Limb (tissue), 2 donors: ENCODE measurements at regions not wholly inside any gene's neighbourhood (a gene's known extent, or its start where the extent isn't known, plus 50 kb on each side); places are given as distances from the start of the nearest gene placed in this dataset.
"Not testable (repeated sequence)": the region's sequence is repeated elsewhere in the genome, so short reads cannot be mapped to it uniquely, and the experiment has no call there.

Source experiments
- DNase-seq, 2 donors: peaks; one replicate each; pipeline ENCODE4 v3.0.0-alpha.2; 2016; ENCODE audit errors: extremely low spot score in 2 of 2

DNA sequence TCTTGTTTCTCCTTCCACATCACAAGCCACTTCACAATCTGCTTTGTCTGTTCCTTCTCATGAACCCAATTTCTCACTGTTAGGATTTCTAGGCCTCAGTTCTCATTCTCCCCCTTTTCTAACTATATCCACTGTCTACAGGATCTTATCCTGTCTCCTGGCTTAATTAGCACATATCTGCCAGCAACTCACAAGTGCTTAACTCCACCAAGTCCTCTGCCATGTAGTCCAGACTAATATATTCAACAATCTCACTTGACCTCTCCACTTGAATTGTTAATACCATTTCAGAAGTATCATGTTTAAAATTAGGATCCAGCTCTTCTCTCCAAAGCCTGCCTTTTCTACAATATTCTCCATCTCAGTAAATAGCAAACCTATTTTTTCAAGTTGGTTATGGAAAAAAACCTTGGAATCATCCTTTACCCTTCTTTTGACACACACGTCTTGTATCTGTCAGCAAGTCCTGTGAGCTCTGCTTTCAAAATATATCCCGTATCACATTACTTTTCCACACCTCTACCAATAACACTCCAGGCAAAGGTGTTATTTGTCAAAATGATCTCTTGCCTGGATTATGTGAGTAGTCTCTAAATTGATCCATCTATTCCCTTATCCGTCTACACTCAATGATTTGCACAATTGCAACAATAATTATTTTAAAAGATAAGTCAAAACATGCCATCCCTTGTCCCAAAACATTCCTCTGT lies 127.2 kb upstream of the SLIT2 start:
- no peak for DNase-seq

DNA sequence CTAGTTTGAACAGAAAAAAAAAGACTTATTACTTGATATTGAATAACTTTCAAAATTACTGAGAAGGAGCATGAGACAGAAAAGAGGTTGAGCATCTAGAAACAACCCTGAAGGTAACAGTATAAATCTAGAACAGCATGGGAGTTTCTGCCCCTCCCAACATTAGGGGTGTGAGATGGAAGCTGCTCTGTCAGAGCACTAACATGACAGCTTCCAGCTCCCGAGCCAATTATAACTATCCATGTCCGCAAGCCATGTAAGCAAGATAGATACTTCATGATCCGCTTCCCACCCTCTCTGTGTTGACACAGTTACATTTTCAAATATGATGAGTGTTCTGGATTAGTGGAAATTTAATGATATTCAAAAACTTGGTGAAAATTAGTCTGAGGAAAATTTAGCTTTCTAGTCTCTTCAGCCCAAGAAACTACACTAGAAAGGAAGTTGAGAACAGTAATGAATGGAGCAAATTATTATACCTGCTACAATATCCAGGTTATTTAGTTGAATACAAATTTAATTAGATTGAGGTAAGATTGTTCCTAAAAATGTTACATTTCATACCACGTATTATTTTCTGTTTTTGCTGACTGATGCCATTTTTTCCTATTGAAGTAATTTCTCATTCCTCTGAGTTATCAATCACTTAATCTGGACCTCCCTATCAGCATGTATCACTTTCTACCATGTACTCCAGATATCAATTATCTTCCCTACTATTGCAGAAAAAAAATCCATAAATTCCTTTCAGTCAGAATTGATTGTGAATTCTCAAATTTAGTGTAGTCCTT lies 129.3 kb upstream of the SLIT2 start:
- DNase-seq = no peak

DNA sequence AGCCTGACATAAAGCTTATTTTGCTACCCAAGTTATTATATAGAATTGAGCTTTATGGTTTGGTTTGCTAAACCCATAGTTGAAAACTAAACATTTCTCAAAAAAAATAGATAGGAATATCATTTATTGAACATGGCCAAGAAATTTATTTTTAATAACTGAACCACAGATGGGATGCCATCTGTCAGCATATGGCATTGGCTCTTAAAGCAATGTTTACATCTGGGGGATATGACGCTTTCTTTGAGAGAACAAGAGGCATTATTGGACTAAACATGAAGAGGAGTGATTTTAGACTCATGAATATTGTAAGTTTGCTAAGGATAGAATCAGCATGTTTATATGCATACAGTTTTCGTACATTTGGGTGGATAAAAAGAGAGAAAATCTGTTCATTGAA lies 132.6 kb upstream of the SLIT2 start:
- no peak for DNase-seq

DNA sequence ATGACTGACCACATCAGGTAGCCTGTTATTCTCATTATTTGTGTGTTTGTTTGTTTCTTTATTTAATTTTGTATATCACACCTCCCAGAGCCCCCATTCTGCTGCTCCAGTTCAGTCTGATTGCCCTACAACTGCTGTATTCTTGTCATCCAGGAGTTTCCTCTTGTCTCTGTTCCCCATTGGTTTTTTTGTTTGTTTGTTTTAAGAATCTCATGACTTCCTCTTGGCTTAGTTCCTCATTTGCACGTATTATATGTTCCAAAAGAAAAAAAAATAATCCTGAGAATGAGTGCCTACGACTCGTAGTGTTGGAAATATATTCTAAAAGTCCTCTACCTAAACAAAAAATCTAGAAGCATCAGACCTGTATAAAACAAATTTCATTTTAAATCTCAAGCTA lies 142.3 kb upstream of the SLIT2 start:
- no peak for DNase-seq

DNA sequence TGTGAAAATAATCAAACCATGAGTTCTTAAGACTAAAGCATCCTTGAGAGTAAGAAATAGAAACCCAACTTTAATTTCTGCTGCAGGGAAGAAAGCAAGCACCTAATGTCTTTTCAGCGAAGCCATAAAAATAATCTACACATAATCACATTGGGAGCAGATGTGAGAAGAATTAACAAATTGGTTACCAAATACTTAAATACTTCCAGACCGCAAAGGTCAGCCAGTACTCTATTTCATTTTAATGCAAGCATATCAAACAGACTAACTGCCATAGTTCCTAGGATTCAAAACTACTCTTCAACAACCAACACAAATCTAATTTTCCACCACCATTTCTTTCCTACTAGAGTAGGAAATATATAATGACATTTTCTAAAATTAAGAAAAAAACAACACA lies 144.8 kb upstream of the SLIT2 start:
- DNase-seq = no peak

DNA sequence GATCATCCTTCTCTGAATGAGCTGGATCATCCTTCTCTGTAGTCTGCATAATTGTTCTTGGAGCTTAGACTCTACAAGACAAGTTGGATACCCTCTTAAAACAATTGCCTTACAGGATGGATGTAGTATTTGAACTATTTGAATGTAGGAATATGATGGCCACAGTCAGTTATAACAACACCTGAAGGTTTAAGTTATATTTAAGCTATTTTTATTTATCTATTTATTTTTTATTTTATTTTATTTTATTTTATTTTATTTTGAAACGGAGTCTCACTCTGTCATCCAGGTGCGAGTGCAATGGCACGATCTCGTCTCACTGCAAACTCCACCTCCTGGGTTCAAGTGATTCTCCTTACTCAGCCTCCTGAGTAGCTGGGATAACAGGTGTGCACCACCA lies 149.9 kb upstream of the SLIT2 start:
- no peak for DNase-seq

DNA sequence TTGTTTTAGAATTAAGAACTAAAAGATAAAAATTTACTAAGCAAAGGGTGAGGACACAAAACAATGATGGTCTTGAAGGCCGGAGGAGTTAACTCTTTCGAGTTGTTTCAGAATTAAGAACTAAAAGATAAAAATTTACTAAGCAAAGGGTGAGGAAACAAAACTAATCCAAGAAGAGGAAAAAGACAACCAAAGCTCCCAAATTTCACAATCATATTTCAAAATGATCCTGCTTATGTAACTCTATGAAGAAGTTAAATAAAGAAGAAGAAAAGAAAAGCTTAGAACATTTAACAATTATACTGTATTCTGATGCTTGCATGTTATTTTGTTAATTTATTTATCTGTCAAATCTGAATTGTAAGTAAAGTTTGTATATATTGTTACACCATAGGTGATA lies 154.8 kb upstream of the SLIT2 start:
- no peak for DNase-seq

DNA sequence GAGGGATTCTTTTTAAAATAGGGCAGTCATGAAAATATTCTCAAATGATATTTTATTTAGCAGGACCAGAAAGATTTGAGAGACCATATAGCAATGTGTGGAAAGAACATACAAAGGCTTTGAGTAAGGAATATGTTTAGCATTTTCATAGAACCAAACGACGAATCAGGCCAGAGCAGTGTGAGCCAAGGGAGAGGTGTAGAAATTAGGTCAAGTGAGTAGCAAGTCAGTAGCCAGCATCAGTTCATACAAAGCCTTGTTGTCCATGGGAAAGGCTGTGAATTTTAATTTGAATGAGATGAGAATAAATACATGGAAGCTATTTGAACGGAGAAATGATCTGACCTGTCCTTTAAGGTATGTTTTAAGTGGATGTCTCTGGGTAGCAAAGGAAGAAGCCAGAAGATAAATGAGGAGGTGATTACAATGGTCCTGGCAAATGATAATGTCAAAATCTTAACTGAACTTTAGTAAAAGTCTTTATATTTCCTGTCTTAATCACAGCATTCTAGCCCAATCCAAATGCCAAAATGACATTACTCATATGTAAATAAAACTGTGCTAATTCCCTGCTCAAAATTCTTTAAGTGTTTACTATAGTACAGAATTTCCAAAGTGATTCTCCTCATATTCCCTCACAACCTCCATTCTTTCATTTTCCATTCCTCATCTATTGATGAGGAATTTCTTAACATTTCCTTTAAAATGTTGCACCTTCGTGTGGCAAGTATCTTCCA lies 155.7 kb upstream of the SLIT2 start:
- DNase-seq = no peak

DNA sequence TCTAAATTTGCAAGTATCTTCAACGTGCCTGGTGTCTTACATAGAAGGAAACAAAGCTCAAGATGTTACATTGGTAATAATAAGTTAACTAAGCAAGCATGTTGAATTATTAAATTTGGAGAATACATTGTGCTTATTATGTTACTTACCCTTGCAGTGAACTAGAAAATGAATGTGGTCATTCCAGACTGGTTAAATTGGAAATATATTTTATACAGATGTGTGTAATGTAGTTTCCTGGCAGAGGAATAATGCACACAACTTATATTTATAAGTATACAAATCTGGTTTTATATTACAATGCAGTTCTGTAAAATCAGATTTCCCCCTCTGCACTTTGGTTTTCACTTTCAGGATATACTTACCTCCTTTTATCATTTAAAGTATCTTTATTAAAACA lies 159.9 kb upstream of the SLIT2 start:
- peak in 1 of 2 donors; percentile 40 for DNase-seq

DNA sequence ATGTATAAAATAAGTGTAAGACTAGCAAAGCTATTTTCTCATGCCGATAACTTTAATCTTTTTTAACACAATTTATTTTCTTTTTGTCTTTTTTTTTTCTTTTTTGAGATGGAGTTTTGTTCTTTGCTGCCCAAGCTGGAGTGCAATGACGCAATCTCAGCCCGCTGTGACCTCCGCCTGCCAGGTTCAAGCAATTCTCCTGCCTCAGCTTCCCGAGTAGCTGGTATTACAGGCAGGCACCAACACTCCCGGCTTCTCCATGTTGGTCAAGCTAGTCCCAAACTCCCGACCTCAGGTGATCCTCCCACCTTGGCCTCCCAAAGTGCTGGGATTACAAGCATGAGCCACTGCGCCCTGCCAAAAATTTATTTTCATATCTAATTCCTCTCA lies 164.2 kb upstream of the SLIT2 start:
- no peak for DNase-seq

DNA sequence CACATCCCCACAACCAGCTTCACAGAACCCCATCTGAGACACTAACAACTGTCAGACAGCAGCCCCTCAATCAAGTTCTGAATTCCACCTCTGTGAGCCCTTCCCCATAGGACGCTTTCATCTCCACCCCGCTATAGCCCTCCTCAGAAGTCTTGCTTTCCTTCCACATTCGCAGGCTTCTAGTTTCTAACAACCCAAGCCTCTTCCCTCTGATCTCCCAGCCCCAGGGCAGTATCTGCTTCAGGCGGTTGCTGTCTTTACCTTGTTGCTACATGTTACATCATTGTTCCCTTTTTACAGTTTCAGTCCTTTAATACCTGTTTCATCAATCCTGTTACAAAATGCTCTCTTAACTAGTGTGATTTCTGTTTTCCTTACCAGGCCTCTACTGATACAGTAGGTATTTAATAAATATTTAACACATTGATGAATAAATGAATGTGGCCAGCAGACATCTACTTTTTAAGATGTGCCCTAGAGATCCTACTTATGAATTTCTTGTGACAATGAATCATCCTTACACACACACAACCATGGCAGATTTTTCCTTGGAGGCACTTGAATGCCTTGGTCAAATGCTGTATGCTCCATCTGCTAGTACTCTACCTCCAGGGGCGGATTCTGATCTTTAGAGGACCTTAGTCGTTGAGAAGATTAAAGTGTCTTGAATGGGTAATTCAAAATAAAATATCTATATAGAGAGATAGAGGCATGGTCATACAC lies 164.7 kb upstream of the SLIT2 start:
- DNase-seq = no peak

DNA sequence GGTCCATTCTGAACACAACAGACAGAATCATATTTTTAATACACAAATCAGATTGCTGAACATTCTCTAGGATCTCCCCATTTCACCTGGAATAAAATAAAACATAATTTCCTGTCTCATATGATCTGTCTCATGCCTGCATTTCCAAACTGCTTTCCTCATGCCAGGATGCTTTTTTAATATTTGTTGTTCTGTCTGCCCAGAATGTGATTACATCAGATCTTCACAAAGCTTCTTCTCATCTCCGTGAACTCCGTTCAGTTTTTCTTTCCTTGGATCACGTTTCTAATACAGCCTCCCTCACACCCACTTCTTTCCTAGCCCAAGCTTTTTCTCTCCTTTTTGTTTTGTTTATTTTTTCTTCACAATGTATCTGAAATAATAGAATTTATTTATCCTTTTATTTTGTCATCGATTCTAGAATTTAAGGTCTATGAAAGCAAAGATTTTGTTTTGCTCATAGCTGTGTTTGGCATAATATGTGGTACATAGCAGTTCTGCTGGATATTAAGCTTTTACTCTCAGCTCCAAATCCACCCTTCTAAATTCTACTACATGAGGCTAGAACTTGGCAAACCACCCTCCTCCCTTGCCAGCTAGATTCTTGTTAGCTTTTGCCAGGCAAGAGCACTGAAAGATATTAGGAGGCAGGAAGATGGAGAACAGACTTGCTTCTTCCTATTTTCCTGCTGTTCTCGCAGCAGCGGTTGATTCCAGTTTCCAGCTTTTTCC lies 165.5 kb upstream of the SLIT2 start:
- no peak for DNase-seq

DNA sequence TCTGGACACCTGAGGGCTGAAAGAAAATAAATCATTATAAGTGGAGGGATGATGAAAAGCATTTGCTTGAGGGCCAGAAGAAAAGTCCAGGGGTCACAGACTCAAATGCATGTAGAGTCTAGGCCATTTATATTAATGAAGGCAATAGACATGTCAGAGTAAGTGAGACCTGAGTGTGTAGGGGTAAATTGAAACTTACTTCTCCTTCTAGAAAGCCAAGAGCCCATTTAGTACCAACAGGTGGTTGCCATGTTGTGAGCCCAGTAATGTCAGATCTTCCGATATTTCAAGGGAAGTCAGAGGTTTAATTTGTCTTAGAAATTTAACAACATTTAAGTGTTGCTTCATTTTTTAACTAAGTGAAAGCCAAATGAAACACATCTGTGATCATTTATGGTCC lies 166.1 kb upstream of the SLIT2 start:
- DNase-seq = no peak

DNA sequence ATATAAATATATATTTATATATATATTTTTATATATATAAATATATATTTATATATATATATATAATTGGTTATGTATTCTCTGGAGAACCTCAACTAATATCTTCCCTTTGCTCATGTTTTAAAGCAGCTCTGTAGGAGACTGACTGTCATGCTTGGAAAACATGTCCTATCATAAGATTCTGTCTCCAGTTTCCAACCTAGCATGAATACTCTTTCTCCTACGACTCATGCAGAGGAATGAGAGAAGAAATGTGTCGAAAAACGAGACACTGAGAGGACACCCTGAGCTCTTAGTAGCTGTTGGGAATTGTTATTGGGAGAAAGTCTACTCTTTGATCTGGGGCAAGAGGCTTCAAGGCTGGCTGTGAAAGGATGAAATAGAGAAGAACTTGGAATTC lies 166.5 kb upstream of the SLIT2 start:
- DNase-seq = no peak

DNA sequence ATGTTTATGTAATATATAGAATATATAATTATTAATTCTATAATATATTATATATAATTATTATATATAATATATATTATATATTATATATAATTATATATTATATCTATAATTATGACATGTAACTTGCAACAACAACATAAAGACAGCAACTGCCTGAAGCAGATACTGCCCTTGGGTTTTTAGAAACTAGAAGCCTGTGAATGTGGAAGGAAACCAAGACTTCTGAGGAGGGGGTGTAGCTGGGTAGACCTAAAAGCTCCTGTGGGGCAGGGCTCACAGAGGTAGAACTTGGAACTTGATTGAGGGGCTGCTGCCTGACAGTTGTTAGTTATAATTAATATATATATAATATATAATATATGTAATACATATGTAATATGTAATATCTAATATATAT lies 167.2 kb upstream of the SLIT2 start:
- DNase-seq = no peak

DNA sequence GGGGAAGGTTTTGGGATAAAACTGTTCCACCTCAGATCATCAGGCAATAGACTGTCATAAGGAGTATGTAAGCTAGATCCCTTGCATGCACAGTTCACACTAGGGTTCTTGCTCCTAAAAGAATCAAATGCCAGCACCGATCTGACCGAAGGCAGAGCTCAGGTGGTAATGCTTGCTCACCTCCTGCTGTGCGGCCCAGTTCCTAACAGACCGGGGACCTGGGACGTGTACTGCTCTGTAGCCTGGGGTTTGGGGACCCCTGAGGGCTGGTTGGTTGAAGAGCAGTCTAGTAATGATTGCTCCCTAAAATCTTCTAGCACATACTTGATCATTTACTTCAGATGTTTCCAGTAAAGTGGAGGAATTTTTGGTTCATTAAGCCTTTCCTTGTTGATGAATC lies 173.1 kb upstream of the SLIT2 start:
- DNase-seq = no peak

DNA sequence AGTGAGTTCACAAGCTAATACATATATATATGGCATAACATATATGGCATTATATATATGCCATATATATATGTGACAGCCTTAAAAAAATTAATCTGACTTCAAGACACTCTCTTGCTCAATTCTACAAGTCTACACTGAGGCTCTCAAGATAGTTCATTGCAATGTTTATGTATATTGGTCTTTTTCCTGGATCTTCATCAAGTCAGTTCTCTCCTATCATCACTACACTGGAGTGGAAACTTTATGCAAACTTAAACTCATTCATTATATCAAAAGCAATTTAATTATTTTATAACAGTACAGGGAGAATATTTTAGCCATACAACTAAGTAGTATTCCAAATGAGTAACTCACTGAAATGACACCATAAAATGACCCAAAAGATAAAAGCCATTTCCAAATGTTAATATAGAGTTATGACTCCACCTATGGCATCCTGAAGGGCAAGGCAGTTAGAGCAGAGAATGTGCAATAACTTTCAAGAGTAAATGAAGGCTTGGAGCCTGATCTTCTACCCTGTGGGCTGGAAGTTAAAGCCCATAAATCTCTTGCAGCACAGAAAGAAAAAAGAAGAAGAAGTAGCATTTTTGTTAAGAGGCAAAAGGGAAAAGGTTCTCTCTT lies 176.3 kb upstream of the SLIT2 start:
- no peak for DNase-seq

DNA sequence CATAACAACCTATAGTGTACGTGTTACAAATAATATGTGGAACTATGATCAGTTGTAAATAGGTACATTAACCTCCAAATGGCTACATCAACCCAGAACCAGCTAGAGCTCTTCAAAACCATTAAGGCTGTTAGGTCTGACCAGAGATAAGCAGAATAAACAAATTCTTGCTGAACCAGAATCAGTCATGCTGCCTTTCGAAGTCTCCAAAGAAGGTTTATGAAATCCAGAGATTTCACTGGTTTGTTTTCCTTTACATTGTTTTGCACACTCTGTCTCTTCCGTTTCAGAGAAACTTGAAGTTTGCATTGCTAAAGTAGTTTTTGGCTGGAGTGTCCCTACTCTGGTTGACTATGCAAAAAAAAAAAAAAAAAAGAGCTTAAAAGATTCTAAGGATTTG lies 177.3 kb upstream of the SLIT2 start:
- DNase-seq = no peak

DNA sequence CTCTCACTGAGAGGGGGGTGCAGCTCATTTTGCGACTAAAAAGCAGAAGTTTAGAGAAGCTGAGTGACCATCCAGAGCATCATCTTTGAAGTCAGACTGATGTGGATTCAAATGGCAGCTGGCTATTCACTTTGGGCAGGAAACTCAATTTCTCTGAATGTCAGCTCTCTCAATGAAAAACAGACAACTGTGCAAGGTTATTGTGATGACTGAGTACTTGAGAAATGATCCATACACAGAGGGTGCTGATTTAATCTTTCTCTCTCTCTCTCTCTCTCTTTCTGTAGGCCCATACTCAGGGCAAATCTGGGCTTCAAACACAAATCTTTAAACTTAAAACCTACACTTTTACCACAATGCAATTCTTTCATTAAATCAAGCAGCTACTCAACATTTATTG lies 185.8 kb upstream of the SLIT2 start:
- DNase-seq = no peak

DNA sequence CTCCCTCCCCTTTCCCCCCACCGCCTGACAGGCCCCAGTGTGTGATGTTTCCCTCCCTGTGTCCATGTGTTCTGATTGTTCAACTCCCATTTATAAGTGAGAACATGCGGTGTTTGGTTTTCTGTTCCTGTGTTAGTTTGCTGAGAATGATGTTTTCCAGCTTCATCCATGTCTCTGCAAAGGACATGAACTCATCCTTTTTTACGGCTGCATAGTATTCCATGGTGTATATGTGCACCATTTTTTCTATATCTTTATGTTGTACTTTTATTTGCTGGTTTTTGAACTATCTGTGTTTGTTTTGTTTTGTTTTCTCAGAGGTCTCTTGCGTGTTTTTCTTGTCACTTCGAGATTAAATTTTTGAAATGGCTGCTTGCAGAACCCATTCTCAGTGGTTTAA lies 188.8 kb upstream of the SLIT2 start:
- DNase-seq = not testable (repeated sequence)

DNA sequence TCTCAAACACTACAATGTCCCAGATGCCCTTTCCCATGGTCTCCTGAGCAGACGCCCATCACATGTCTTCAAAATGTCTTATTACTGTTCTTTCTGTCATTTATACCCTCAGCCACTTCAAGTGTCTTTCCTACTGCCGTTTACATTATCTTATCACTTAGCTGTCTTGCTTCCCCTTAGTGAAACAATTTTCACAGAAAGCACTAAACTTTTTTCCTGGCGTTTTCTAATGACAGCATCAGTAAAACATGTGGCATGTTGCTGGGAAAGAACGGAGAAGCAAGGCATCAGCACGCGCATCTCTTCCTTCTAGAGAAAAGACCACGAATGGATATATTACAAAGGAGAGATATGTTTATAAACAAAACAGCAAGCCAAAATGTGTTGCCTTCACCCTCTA lies 189.7 kb upstream of the SLIT2 start:
- DNase-seq = no peak
